H1 (cell line): ENCODE measurements at regions not wholly inside any gene's neighbourhood (a gene's known extent, or its start where the extent isn't known, plus 50 kb on each side); places are given as distances from the start of the nearest gene placed in this dataset.

Experiments used
- CTCF ChIA-PET: fragments of 300-600 bp; sonication (Branson Sonifier 250); formaldehyde crosslinking; loops from one replicate; lab custom pipeline; 2021; ENCODE audit not compliant: partially characterized antibody; lab: Charles Lee
- POLR2A ChIA-PET: fragments of 300-600 bp; sonication (Branson Sonifier 250); formaldehyde crosslinking; loops from one replicate; lab custom pipeline; 2021; ENCODE audit warnings: inconsistent platforms; ENCODE audit not compliant: partially characterized antibody; lab: Charles Lee
- DNase-seq, 2 experiments: peaks; one replicate each; pipeline versions ENCODE4 v3.0.0 to v3.0.0-alpha.2; 2010 to 2022; ENCODE audit warnings: low spot score in 2 of 2, low read depth in 1 of 2, mixed read lengths in 1 of 2
- FAIRE-seq: peaks from 2 replicates; lab custom pipeline; 2011; peaks lifted over from hg19 to GRCh38; lab: Jason Lieb, UNC
- H2AFZ ChIP-seq: 2 replicates; pipeline ENCODE4 v1.8.1; 2012; ENCODE audit warnings: low read length, inconsistent platforms
- H2AK5ac ChIP-seq: 2 replicates; pipeline ENCODE4 v1.6.1; 2013; ENCODE audit warnings: low read depth, low read length
- H2BK120ac ChIP-seq: replicated peaks from 2 replicates; pipeline ENCODE3; 2013; ENCODE audit warnings: low read depth, low read length, inconsistent platforms
- H2BK12ac ChIP-seq: 2 replicates; pipeline ENCODE4 v1.6.1; 2013; ENCODE audit warnings: low read depth, low read length
- H2BK15ac ChIP-seq: 2 replicates; pipeline ENCODE4 v1.6.1; 2013; ENCODE audit warnings: low read length
- H2BK20ac ChIP-seq: 2 replicates; pipeline ENCODE4 v1.6.1; 2013; ENCODE audit warnings: low read length
- H2BK5ac ChIP-seq: 2 replicates; pipeline ENCODE4 v1.6.1; 2013; ENCODE audit warnings: low read depth, low read length
- H3K14ac ChIP-seq: 2 replicates; pipeline ENCODE4 v1.6.1; 2013; ENCODE audit warnings: inconsistent platforms; ENCODE audit not compliant: insufficient read length
- H3K18ac ChIP-seq: 2 replicates; pipeline ENCODE4 v1.6.1; 2013; ENCODE audit warnings: low read length; ENCODE audit errors: extremely low read depth
- H3K23ac ChIP-seq: 2 replicates; pipeline ENCODE4 v1.6.1; 2013; ENCODE audit warnings: inconsistent platforms; ENCODE audit not compliant: insufficient read length
- H3K23me2 ChIP-seq: 2 replicates; pipeline ENCODE4 v1.6.1; 2013; ENCODE audit warnings: low read depth, low read length
- H3K27ac ChIP-seq: 2 replicates; pipeline ENCODE4 v1.6.1; 2011; ENCODE audit warnings: low read depth, low read length, inconsistent platforms
- H3K27me3 ChIP-seq, 4 experiments: replicated peaks in 1 of 4; 1 replicate in 1 of 4; 2 replicates in 3 of 4; pipeline versions ENCODE4 v1.6.1 to v1.8.1; 2011 to 2013; ENCODE audit warnings: low read length in 3 of 4, mild to moderate bottlenecking in 3 of 4, inconsistent platforms in 2 of 4, mixed read lengths in 2 of 4, moderate library complexity in 1 of 4; ENCODE audit not compliant: control insufficient read depth in 3 of 4, insufficient read depth in 3 of 4; ENCODE audit errors: extremely low read depth in 1 of 4
- H3K36me3 ChIP-seq, 4 experiments: 2 replicates each; pipeline versions ENCODE4 v1.6.1 to v1.8.1; 2011 to 2013; ENCODE audit warnings: mild to moderate bottlenecking in 4 of 4, low read length in 3 of 4, moderate library complexity in 2 of 4, control low read depth in 1 of 4, inconsistent platforms in 1 of 4; ENCODE audit not compliant: insufficient read depth in 4 of 4, control insufficient read depth in 2 of 4
- H3K4ac ChIP-seq: replicated peaks from 2 replicates; pipeline ENCODE3; 2013; ENCODE audit warnings: low read length, low read depth, mixed read lengths, inconsistent platforms; ENCODE audit not compliant: insufficient read length
- H3K4me1 ChIP-seq, 4 experiments: replicated peaks in 1 of 4; 1 replicate in 1 of 4; 2 replicates in 3 of 4; pipeline versions ENCODE4 v1.6.1 to v1.8.1; 2011 to 2013; ENCODE audit warnings: low read length in 3 of 4, inconsistent platforms in 2 of 4, mixed read lengths in 1 of 4; ENCODE audit not compliant: insufficient read depth in 4 of 4, control insufficient read depth in 3 of 4
- H3K4me2 ChIP-seq, 2 experiments: 2 replicates each; pipeline versions ENCODE4 v1.6.1 to v1.8.1; 2011 to 2013; ENCODE audit warnings: low read depth in 2 of 2, low read length in 2 of 2, control low read depth in 1 of 2, inconsistent platforms in 1 of 2, mild to moderate bottlenecking in 1 of 2; ENCODE audit not compliant: insufficient read depth in 1 of 2
- H3K4me3 ChIP-seq, 4 experiments: fragments of 200-600, 300-600 bp in 1 of 4; sonication (generic), shearing (Covaris generic), sonication (Bioruptor Twin) in 1 of 4; 2 replicates each; pipeline versions ENCODE4 v1.5.1 to v1.8.1; 2011 to 2016; ENCODE audit warnings: low read length in 4 of 4, low read depth in 3 of 4, control low read depth in 2 of 4, inconsistent platforms in 2 of 4, mild to moderate bottlenecking in 2 of 4, mixed read lengths in 1 of 4, moderate library complexity in 1 of 4; ENCODE audit not compliant: insufficient read depth in 2 of 4; ENCODE audit errors: extremely low read depth in 1 of 4
- H3K56ac ChIP-seq: replicated peaks from 2 replicates; pipeline ENCODE3; 2013; ENCODE audit warnings: low read depth, mild to moderate bottlenecking, mixed read lengths, low read length, inconsistent platforms; ENCODE audit not compliant: insufficient read length
- H3K79me1 ChIP-seq: 2 replicates; pipeline ENCODE4 v1.6.1; 2013; ENCODE audit warnings: low read depth, low read length, control low read depth
- H3K79me2 ChIP-seq, 2 experiments: 2 replicates each; pipeline versions ENCODE4 v1.6.1 to v1.8.1; 2012 to 2013; ENCODE audit warnings: low read length in 2 of 2, mild to moderate bottlenecking in 2 of 2, inconsistent platforms in 1 of 2; ENCODE audit not compliant: insufficient read depth in 2 of 2, control insufficient read depth in 1 of 2
- H3K9ac ChIP-seq, 4 experiments: replicated peaks in 1 of 4; 1 replicate in 1 of 4; 2 replicates in 3 of 4; pipeline versions ENCODE4 v1.6.1 to v1.8.1; 2011 to 2013; ENCODE audit warnings: low read depth in 3 of 4, low read length in 3 of 4, control low read depth in 2 of 4, mild to moderate bottlenecking in 2 of 4, moderate library complexity in 2 of 4, inconsistent platforms in 1 of 4; ENCODE audit errors: extremely low read depth in 1 of 4
- H3K9me3 ChIP-seq, 2 experiments: 2 replicates each; pipeline versions ENCODE4 v1.6.1 to v1.8.1; 2012 to 2013; ENCODE audit warnings: mild to moderate bottlenecking in 2 of 2, moderate library complexity in 2 of 2, control low read depth in 1 of 2, inconsistent platforms in 1 of 2, low read depth in 1 of 2, low read length in 1 of 2, mixed read lengths in 1 of 2; ENCODE audit not compliant: insufficient read depth in 2 of 2
- H4K20me1 ChIP-seq, 2 experiments: replicated peaks in 1 of 2; 2 replicates each; pipeline versions ENCODE3 to v1.8.1; 2011 to 2013; ENCODE audit warnings: inconsistent platforms in 2 of 2, low read length in 2 of 2, mild to moderate bottlenecking in 1 of 2; ENCODE audit not compliant: insufficient read depth in 2 of 2, control insufficient read depth in 1 of 2
- H4K5ac ChIP-seq: 2 replicates; pipeline ENCODE4 v1.6.1; 2013; ENCODE audit warnings: low read length, low read depth, mixed read lengths, inconsistent platforms; ENCODE audit not compliant: insufficient read length
- H4K8ac ChIP-seq: 2 replicates; pipeline ENCODE4 v1.8.0; 2013; ENCODE audit warnings: mild to moderate bottlenecking, moderate library complexity, low read length, inconsistent platforms; ENCODE audit not compliant: insufficient read depth; ENCODE audit errors: extremely low read depth
- H4K91ac ChIP-seq: replicated peaks from 2 replicates; pipeline ENCODE3; 2013; ENCODE audit warnings: low read length, mixed read lengths, inconsistent platforms; ENCODE audit not compliant: insufficient read length
- CEBPB ChIP-seq: IDR thresholded peaks from 2 replicates; pipeline ENCODE4 v1.6.1; 2012; ENCODE audit warnings: low read depth, low read length
- PHF8 ChIP-seq: fragments of 200-600 bp; sonication (generic); conservative IDR thresholded peaks from 2 replicates; pipeline ENCODE4 v1.7.1; 2012; ENCODE audit warnings: low read depth, mild to moderate bottlenecking, inconsistent platforms, low read length, moderate library complexity
- POLR2AphosphoS5 ChIP-seq: IDR thresholded peaks from 2 replicates; pipeline ENCODE4 v1.6.1; 2011; ENCODE audit warnings: low read depth, low read length
- RNF2 ChIP-seq: fragments of 200-900, 300-1000 bp; sonication (generic); IDR thresholded peaks from 2 replicates; pipeline ENCODE4 v1.7.1; 2016; ENCODE audit warnings: borderline replicate concordance, low read depth, mild to moderate bottlenecking, antibody characterized with exemption, low read length; ENCODE audit not compliant: poor library complexity, severe bottlenecking; ENCODE audit errors: missing control alignments
- TEAD4 ChIP-seq: IDR thresholded peaks from 2 replicates; pipeline ENCODE4 v1.6.1; 2012; ENCODE audit warnings: low read depth, low read length, inconsistent platforms, mixed read lengths
- ZNF274 ChIP-seq: IDR thresholded peaks from 2 replicates; pipeline ENCODE4 v1.7.0; 2012; ENCODE audit warnings: low read length, borderline replicate concordance; ENCODE audit errors: extremely low read depth
- WGBS, 2 experiments: shearing (Covaris generic) in 1 of 2; methylation state at CpG; one replicate each; pipeline versions ENCODE4 v1.1.6 to v1.1.7; 2013 to 2015; ENCODE audit warnings: low lambda C conversion rate in 2 of 2, mixed read lengths in 2 of 2, inconsistent platforms in 1 of 2, low coverage in 1 of 2, missing lambda C conversion rate in 1 of 2; ENCODE audit not compliant: insufficient replicate concordance in 2 of 2, insufficient coverage in 1 of 2, insufficient read length in 1 of 2; ENCODE audit errors: extremely low coverage in 1 of 2, missing lambda C conversion rate in 1 of 2; 5-methylcytosine and 5-hydroxymethylcytosine counted together

GRCh38 chr1:209048941-209049669, 534.4 kb upstream of the CAMK1G start:
- ChIA-PET POLR2A (interaction anchor here (0.6 kb wide), 1 partner anchor 950 kb away, joined by 3 read pairs; no protein-coding TSS in a partner anchor), CTCF (interaction anchor here (0.6 to 3.8 kb wide), 6 partner anchors 11 to 1156 kb away, joined by 3 to 15 read pairs (median 6); no protein-coding TSS in a partner anchor)
- no peak overlapping the region for H3K9ac ChIP-seq
- H3K18ac ChIP-seq = no peak overlapping the region
- DNase-seq = no peak
- H2BK15ac ChIP-seq = no peak overlapping the region
- no peak overlapping the region for H3K4me2 ChIP-seq
- TF ChIP-seq POLR2AphosphoS5 = peak; percentile 72
- TF ChIP-seq PHF8 = no peak
- TF ChIP-seq ZNF274 = no peak
- no peak for TF ChIP-seq RNF2
- 0 out of 2 replicates have a peak, but pooled peaks have one; percentile 41 for TF ChIP-seq TEAD4
- no peak for TF ChIP-seq CEBPB
- WGBS, 2 experiments = 72% methylated on average over 5 of the region's 5 CpGs; no CpG with 5 or more reads in 1 of the 2 experiments
- H3K23ac ChIP-seq = no peak overlapping the region
- H4K8ac ChIP-seq = no peak overlapping the region
- H3K36me3 ChIP-seq = no peaks in the 10 kb centered on the region
- H3K14ac ChIP-seq = no peak overlapping the region
- no peak overlapping the region for H3K56ac ChIP-seq
- H3K4ac ChIP-seq = no peak overlapping the region
- H2BK5ac ChIP-seq = no peak overlapping the region
- no peak overlapping the region for H3K27ac ChIP-seq
- H3K79me2 ChIP-seq = no peaks in the 10 kb centered on the region
- no peaks in the 10 kb centered on the region for H3K23me2 ChIP-seq
- no peak overlapping the region for H3K4me3 ChIP-seq
- H3K4me1 ChIP-seq = no peaks in the 10 kb centered on the region; a peak in 1 of 7 replicates
- no peak overlapping the region for H4K5ac ChIP-seq
- H2BK20ac ChIP-seq = no peak overlapping the region
- H2AFZ ChIP-seq = no peak overlapping the region
- no peak overlapping the region for H2BK120ac ChIP-seq
- H4K91ac ChIP-seq = no peak overlapping the region
- no peak for FAIRE-seq
- H3K9me3 ChIP-seq = no peaks in the 10 kb centered on the region
- no peak overlapping the region for H2BK12ac ChIP-seq
- peaks cover 0 to 12% (median 1%) of the 10 kb centered on the region in 4 experiments; a peak in 4 of 7 replicates for H3K27me3 ChIP-seq
- H4K20me1 ChIP-seq = no peaks in the 10 kb centered on the region
- no peak overlapping the region for H2AK5ac ChIP-seq
- H3K79me1 ChIP-seq = no peaks in the 10 kb centered on the region
